ENCODE measurements at regions not wholly inside any gene's neighbourhood (a gene's known extent, or its start where the extent isn't known, plus 50 kb on each side); places are given as distances from the start of the nearest gene placed in this dataset.

DNA sequence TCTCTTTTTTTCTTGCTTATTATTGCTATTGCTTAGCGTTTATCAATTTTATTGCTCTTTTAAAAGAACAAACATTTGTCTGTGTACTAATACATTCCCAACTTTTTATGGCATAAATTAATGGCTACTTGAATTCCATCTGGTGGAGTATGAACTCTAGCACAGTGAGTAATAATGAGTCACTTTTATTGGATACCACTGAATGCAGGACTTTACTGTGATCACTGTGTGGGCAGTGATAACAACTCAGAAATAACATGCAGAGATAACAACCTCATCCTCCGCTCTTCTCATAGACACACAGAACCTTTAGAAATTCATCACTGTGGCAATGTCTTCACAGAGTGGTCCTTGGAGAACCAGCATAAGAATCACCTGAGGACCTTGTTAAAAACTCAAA is 139.5 kb upstream of the PRNP start:
- Histone ChIP-seq H3K79me1 (ENCODE audit: low read depth, low read length) (no peaks in the 10 kb centered on the region), H4K20me1 (replicated peaks in 1 of 2; ENCODE audit: control insufficient read depth in 1 of 2, insufficient read depth in 2 of 2, low read length in 2 of 2) (no peaks in the 10 kb centered on the region), H2AK5ac (ENCODE audit: low read depth, low read length) (no peak overlapping the region), H3K4me2 (ENCODE audit: insufficient read depth in 1 of 2, low read depth in 2 of 2, low read length in 2 of 2) (peak overlapping the region; percentile 46 to 54; a peak in 2 of 4 replicates), H2BK12ac (ENCODE audit: low read depth, low read length) (no peak overlapping the region), H4K8ac (ENCODE audit: extremely low read depth, insufficient read depth, low read length) (no peak overlapping the region), H3K9me3 (ENCODE audit: insufficient read depth in 2 of 2, low read depth in 1 of 2, low read length in 1 of 2) (no peaks in the 10 kb centered on the region), H3K4ac (replicated peaks; ENCODE audit: insufficient read length, low read depth, low read length) (no peak overlapping the region), H3K9ac (replicated peaks in 1 of 4; ENCODE audit: extremely low read depth in 1 of 4, low read depth in 3 of 4, low read length in 3 of 4) (no peak overlapping the region), H3K4me3 (ENCODE audit: extremely low read depth in 1 of 4, insufficient read depth in 2 of 4, low read depth in 3 of 4, low read length in 4 of 4) (peak overlapping the region in 1 of 4 experiments; percentile 27; a peak in 1 of 8 replicates), H3K36me3 (ENCODE audit: control insufficient read depth in 2 of 4, insufficient read depth in 4 of 4, low read length in 3 of 4) (no peaks in the 10 kb centered on the region), H3K27me3 (replicated peaks in 1 of 4; ENCODE audit: control insufficient read depth in 3 of 4, extremely low read depth in 1 of 4, insufficient read depth in 3 of 4, low read length in 3 of 4) (no peaks in the 10 kb centered on the region), H2BK20ac (ENCODE audit: low read length) (peak overlapping the region; percentile 86), H2BK120ac (replicated peaks; ENCODE audit: low read depth, low read length) (no peak overlapping the region), H3K79me2 (ENCODE audit: control insufficient read depth in 1 of 2, insufficient read depth in 2 of 2, low read length in 2 of 2) (no peaks in the 10 kb centered on the region), H4K91ac (replicated peaks; ENCODE audit: insufficient read length, low read length) (no peak overlapping the region), H3K23me2 (ENCODE audit: low read depth, low read length) (peaks cover 2% of the 10 kb centered on the region; the same call in 1 of the 2 replicates), H3K23ac (ENCODE audit: insufficient read length) (no peak overlapping the region), H4K5ac (ENCODE audit: insufficient read length, low read depth, low read length) (no peak overlapping the region), H3K56ac (replicated peaks; ENCODE audit: insufficient read length, low read depth, low read length) (no peak overlapping the region), H3K27ac (ENCODE audit: low read depth, low read length) (no peak overlapping the region), H3K14ac (ENCODE audit: insufficient read length) (no peak overlapping the region), H2BK5ac (ENCODE audit: low read depth, low read length) (no peak overlapping the region), H3K4me1 (replicated peaks in 1 of 4; ENCODE audit: control insufficient read depth in 3 of 4, insufficient read depth in 4 of 4, low read length in 3 of 4) (peaks cover 0 to 7% (median 2%) of the 10 kb centered on the region in 4 experiments; a peak in 4 of 7 replicates), H2AFZ (ENCODE audit: low read length) (no peak overlapping the region), H2BK15ac (ENCODE audit: low read length) (no peak overlapping the region), H3K18ac (ENCODE audit: extremely low read depth, low read length) (no peak overlapping the region)
- no peak for DNase-seq (ENCODE audit: low read depth in 1 of 2, low spot score in 2 of 2)
- FAIRE-seq: no peak
- POLR2A ChIA-PET (ENCODE audit: partially characterized antibody): no interaction called here
- 94% methylated on average over 2 of the region's 2 CpGs; no CpG with 5 or more reads in 1 of the 2 experiments for WGBS, 2 experiments (ENCODE audit: extremely low coverage in 1 of 2, insufficient coverage in 1 of 2, insufficient read length in 1 of 2, insufficient replicate concordance in 2 of 2, low coverage in 1 of 2, low lambda C conversion rate in 2 of 2, missing lambda C conversion rate in 1 of 2)
- CTCF ChIA-PET (ENCODE audit: partially characterized antibody): no interaction called here
- TF ChIP-seq SAP30 (IDR thresholded peaks at IDR 0.05; ENCODE audit: insufficient read depth, insufficient replicate concordance, low read length) (no peak), RNF2 (IDR thresholded peaks at IDR 0.05; ENCODE audit: borderline replicate concordance, low read depth, low read length, missing control alignments, poor library complexity, severe bottlenecking) (no peak), BACH1 (IDR thresholded peaks at IDR 0.05; ENCODE audit: low read length) (no peak), POLR2A (IDR thresholded peaks at IDR 0.05; ENCODE audit: control extremely low read depth in 1 of 2, low read depth in 2 of 2, low read length in 2 of 2) (no peak), SP4 (IDR thresholded peaks at IDR 0.05; ENCODE audit: low read length) (no peak), YY1 (IDR thresholded peaks at IDR 0.05; ENCODE audit: low read depth, low read length) (no peak), BRCA1 (IDR thresholded peaks at IDR 0.05; ENCODE audit: low read depth, low read length) (no peak), PHF8 (conservative IDR thresholded peaks at IDR 0.05; ENCODE audit: low read depth, low read length) (no peak), KDM4A (IDR thresholded peaks at IDR 0.05; ENCODE audit: low read depth, low read length, severe bottlenecking) (no peak), GABPA (IDR thresholded peaks at IDR 0.05; ENCODE audit: borderline replicate concordance, insufficient read depth, low read length) (no peak), ASH2L (IDR thresholded peaks at IDR 0.05; ENCODE audit: low read length) (no peak), SRF (IDR thresholded peaks at IDR 0.05; ENCODE audit: low read depth, low read length) (no peak), ZNF274 (IDR thresholded peaks at IDR 0.05; ENCODE audit: borderline replicate concordance, extremely low read depth, low read length) (no peak), JUN (IDR thresholded peaks at IDR 0.05; ENCODE audit: low read depth, low read length) (no peak), CBX5 (IDR thresholded peaks at IDR 0.05; ENCODE audit: low read depth, low read length) (no peak), FOSL1 (IDR thresholded peaks at IDR 0.05; ENCODE audit: insufficient read depth, low read depth, low read length) (no peak)

Measured in H1 (cell line).